ENCODE measurements at regions not wholly inside any gene's neighbourhood (a gene's known extent, or its start where the extent isn't known, plus 50 kb on each side); places are given as distances from the start of the nearest gene placed in this dataset.

GRCh38 chr13:85462792-85463425, 336.3 kb downstream of the SLITRK6 start:
- TF ChIP-seq CTCF (IDR thresholded peaks at IDR 0.05) (no peak), EP300 (IDR thresholded peaks at IDR 0.05) (no peak), POLR2A (IDR thresholded peaks at IDR 0.05) (no peak), POLR2AphosphoS5 (IDR thresholded peaks at IDR 0.05) (no peak)
